Activated CD4-positive, alpha-beta T cell treated with anti-CD3 and anti-CD28 coated beads, Interleukin-2, amount 50 U/mL, for 24 hours (primary cell): ENCODE measurements at regions not wholly inside any gene's neighbourhood (a gene's known extent, or its start where the extent isn't known, plus 50 kb on each side); places are given as distances from the start of the nearest gene placed in this dataset.
A peak's percentile ranks its signal among the peaks of the same experiment; 100 is the strongest.

Experiments
- DNase-seq, 2 donors: peaks; one replicate each; pipeline ENCODE4 v3.0.0-alpha.2; 2020; ENCODE audit warnings: low read depth in 1 of 2, low spot score in 1 of 2

DNA sequence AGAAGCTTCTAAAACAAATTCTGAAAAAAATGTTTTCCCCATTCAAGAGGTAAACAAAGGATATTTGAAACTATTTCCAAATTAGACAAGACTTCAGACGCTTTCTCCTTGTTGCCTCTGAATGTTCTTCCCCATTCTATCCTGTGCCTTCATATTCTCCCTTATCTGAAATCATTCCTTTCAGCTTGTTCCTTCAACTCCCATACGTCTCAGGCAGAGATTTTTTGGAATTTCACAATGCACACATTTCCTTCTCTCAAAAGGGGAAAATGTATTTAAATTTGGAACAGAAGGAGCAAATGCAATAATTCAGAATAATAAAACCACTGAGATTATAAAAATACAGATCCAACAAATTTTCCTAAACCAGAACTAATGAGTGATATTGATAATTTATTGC lies 198.7 kb upstream of the IVNS1ABP start:
- DNase-seq, result no peak

DNA sequence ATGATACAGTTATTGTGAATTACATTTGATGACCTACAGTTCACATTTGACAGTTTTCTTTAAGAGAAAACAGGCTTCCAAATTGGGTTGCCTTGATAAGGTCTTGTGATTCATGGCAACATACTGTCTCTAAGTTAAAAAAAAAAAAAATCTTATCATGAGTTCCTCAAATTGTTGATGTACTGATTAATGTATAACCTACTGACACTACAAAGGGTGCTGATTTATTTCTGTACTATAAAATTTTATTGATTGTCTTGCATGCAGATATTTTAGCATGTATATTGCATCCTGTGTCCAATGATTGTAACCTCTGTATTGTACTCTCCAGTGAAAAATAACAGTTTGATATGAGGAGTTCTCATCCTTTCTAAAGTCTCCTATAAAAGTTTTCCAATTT lies 197.3 kb upstream of the IVNS1ABP start:
- no peak for DNase-seq

DNA sequence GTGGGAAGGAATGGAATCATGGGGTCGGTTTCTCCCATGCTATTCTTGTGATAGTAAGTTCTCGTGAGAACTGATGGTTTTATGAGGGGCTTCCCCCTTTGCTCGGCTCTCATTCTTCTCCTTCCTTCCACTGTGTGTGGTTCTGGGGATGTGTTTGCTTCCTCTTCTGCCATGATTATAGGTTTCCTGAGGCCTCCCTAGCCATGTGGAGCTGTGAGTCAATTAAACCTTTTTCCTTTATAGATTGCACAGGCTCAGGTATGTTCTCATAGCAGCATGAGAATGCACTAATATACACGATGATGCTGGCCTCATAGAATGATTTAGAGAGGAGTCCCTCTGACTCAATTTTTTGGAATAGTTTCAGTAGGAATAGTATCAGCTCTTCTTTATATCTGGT lies 195.4 kb upstream of the IVNS1ABP start:
- no peak for DNase-seq

DNA sequence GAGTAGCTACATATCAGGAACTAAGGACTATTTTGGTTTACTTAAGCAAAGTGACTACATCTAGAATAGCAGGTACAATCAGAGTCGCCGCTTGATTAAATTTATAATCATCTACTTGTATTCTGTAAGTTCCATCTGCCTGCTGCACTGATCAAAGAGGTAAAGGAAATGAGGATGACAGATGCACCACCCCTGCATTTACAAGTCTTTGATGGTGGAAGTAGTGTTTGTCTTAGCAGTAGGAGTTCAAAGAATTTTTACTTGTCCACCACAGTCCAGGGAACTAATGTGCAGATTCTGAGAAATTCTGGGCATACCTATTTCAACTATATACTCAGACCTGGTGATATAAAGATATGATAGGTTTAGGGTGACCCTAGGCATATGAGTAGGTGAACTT lies 184.1 kb upstream of the IVNS1ABP start:
- no peak for DNase-seq

DNA sequence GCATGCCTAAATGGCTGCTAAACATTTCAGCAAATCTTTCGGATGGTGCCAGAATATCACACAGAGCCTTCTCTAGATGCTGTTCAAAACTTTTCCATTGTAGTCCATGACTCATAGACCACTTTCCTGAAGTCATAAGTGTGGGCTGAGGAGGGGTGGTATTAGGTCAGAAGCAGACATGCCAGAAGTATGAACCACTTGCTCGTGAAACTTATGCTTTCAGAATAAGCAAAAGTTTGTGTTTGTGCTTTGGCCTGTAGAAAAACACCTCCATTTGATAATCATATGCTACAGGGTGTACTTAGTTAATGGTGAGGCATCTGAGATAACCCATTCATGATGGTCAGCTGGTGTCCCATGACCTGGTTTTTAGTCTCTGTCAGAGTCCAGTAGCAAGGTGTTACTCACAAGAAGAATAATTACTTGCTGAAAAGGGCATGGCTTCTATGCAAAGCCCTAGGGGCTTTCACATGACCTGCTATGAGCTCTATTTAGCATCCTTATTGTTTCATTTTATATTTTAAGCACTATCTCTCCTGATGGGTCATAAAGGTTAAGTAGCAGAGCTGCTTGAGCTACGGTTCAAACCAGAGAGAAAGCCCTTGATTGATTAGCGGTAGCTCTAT lies 183.1 kb upstream of the IVNS1ABP start:
- DNase-seq, result peak in 1 of 2 donors; percentile 7

DNA sequence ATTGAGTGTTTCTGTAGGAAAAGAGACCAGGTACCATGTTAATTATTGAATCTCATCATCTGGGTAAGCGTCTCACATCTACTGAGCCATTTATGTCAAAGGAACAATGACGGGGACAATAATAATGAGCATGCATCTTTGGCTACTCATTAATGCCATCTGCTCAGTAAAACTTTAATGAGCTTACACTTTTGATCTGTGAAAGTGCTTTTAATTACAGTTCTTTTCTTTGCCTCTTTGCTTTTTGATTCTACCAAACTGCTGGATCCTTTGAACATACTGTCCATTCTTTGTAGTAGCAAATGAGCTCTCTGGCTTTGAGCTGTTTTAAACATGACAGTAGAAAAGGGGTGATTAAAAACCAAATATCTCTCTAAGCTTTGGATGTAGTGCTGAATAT lies 181.2 kb upstream of the IVNS1ABP start:
- no peak for DNase-seq

DNA sequence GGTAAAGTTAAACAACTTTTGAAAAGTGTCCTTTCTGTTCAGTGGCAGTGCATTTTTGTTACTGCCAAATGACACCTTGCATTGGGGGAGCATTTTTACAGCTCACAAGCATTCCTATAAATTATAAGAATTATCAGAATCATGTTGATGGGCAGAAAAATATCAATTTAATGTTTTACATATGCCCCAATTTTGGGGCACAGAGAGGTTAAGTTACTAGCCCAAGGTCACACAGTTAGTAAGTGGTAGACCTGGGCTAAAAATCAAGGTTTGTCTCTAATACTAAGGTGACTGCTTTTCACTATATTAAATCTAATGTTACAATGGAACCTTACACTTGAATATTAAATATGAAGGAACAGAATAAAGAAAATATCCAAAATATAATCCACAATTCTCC lies 180.1 kb upstream of the IVNS1ABP start:
- no peak for DNase-seq

DNA sequence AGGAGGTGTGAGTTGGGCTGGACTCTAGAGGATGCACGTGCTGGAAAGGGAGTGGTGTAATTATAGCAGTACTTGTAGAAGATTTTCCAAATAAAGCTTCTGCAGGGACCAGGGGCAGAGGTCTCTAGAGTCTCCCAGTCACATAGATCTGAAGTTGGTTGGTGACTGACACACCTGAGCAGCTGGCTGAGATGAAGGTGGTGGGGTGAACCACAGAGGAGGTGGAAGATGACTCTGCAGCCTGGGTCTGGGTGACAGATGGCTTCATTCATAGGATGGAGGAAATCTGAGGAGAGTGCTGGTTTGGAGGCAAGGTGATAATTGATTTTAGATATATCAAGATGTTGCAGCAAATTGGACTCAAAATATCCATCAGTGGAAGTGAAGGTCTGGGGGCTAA lies 178.9 kb upstream of the IVNS1ABP start:
- DNase-seq, result no peak

DNA sequence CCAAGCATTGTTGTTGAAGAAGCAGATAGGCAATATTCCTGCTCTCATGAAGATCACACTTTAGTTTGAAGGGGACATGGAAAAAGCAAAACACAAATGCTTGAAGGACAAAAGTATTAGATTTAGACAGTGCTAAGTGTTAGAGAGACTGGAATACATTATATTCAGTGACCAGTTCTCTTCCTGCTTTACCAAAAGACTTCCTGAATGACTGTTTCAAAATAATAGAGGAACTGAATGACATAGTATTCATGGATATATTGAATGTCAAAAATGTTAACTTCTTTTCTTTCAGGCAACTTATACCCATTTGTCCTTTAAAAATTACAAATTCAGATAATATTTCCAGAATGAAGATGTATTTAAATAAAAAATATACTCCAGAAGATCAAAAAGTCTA lies 178.0 kb upstream of the IVNS1ABP start:
- DNase-seq, result no peak

DNA sequence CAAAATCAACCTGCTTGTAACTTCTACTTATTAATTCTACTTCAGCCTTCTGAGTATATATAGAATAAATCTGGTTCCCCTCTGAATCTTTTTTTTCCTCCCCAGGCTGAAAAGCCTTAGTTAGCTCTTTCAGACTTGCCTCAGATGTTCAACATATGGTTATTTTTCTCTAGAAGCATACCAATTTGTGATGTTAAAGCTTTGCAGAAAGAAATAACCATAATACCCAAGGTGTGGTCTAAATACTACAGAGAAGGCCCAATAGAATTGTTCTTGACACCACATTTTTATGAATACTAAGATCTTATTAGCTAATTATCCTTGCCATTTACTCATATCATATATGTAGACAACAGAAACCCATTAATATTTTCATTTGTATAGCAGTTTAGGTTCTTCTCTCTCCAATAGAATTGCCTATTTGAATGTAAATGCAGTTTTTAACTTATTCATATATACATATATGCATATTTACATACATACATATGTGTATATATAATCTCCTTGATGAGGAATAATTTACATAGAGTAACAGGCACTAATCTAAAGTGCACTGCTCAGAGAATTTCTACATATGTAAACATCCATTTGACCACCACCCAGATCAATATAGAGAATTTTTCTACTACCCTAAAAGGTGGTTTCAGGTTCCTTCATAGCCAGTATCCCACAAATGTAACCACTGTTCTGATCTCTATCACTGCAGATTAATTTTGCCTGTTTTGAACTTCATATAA lies 175.2 kb upstream of the IVNS1ABP start:
- DNase-seq, result no peak

DNA sequence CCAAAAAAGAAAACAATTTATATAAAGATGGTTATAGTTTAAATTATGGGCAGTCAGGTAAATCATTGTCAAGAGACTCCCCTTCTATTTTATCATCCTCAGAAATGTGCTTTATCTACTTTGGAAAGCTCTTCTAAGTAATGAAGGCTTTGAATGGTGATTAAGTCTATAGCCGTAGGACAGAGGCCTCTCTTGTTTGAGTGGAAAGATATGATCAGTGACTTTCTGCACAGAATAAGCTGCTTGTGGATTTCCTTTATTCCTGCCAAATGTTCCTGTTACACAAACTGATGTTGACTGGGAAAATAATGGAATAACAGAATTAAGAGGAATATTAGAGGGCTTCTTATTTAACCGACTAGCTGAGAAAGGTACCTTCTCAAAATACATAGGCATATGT lies 174.6 kb upstream of the IVNS1ABP start:
- no peak for DNase-seq

DNA sequence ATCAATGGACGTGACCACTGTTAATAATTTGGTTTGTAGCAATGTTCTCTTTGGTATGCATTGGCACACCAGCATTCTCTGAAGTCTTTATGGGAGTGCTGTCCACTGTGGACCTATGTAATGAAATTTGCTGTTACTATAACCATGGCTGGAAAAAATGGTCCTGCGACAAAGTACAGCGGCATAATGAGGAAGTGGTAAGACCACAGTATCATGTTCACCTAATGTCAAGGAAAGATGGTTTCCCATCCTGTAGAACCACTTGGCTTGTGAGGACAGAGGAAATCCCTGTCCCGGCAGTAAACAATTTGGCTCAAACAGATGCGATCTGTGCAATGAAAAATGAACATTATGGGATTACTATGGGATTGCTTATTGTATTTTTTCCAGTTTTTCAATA lies 173.9 kb upstream of the IVNS1ABP start:
- DNase-seq, result no peak

DNA sequence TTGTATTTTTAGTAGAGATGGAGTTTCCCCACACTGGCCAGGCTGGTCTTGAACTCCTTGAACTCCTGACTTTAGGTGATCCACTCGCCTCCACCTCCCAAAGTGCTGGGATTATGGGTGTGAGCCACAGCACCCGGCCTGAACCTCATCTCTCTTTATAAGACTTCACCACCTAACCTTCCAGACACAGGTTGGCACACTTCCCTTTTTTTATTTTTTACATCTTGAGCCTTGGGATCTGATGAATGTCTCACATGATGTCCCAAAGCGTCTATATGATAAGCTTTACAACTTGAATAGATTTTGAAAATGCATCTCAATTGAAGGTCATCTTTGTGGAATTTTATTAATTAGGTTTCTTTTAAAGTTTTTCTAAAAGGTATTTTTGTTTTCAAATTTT lies 172.4 kb upstream of the IVNS1ABP start:
- DNase-seq, result no peak

DNA sequence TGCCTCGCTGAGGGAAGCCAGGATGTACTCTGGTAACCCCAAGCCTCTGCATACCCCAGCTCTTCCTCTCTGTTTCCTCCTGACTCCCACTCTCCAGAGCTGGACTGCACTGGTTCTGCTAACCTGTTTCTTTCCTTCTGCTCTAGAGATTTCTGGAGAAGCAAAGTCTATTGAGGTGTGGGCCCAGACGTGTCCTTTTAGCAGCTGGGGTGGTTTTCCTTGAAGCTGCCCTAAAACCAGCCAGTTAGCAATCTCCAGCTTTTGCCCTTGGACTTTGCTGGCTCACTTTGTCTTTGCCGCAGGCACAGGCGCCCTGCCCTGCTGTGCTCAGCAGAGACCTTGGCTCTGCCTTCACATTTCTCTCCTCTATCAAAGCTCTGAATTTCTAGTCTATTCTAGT lies 171.8 kb upstream of the IVNS1ABP start:
- DNase-seq, result no peak

DNA sequence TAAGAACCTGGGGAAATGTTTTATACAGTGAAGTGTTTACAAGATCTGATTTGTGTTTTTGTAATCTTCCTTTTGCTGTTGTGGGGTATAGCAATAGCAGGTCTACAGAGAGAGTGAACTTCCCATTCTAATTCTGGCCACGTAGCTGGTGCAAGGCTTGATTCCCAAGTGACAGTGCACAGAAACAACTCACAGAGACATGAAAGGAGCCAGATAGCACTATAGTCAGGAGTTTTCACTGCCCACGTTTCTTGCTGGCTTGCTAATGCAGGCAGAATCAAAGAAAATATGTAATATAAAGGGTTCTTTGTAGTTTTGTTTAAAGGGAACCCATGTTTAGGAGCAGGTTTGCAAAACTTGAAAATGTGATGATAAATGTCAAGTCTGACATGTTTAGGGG lies 170.9 kb upstream of the IVNS1ABP start:
- no peak for DNase-seq

DNA sequence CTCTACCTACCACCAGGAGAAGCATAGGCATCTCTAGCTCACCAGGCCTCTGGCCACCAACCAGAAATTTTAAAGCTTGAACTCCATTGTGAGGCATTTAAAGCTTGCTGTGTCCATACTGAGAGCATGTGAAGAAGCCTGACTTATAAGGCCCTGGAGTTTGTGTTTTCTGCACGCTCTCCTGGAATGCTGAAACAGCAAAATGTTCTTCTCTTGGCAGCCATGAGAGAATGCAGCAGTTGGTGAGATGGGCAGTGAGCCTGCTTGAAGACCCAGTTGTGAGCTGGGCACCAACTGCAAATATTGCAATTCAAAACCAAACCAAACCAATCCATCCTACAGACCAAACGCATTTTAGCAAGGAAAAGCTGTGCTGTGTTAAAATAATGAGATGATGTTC lies 170.0 kb upstream of the IVNS1ABP start:
- no peak for DNase-seq

DNA sequence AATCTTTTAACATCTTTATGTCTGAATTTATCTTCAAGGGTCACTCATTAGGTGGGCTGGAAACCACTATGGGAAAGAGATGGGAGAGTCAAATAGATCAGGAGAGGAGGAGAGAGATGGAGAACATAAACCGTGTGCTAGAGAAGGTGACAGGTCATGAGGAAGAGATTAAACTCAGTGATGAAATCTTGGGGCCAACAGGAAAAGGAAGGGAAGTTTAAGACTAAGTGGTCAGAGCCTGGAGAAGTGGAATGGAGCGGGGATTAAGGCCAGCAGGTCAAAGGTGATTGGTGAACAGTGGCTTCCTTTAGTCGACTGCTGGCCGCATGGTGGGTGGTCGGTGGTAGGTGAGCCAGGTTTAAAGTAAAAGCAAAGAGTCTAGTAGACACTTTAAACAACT lies 169.3 kb upstream of the IVNS1ABP start:
- no peak for DNase-seq

DNA sequence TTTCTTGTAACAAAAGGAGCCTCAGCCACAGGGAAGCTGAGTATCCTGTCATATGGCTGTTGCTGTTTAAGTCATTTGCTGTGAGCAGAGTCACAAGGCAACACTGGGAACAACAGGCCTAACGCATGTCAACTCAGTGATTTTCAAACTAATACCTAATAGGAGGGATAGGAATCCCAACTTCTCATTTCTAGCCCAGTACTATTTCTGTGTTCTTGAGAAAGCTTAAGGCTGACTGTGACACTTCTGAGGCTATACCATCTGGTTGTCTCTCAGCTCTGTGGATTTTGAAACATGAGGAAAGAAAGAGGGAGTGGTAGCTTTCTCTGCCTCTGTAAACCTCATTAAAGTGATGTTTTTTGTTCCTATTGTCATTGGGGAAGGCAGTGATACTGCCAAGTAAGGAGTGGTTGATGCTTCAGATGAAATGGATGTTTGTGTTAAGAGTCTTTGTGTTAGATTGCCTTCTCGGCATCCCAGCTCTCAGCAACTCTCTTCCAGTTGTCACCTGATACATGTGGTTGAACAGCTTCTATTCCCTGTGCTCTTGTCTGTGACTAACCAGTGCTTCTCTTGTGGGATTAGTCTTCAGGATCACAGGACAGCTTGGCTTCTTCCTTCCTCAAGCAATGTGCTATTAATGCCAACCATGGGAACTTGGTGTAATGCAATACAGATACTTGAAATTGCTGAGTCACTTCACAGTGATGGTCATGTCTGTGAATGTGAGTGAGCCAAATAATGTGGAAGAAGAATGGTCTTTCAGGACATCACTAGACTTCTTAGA lies 166.8 kb upstream of the IVNS1ABP start:
- no peak for DNase-seq

DNA sequence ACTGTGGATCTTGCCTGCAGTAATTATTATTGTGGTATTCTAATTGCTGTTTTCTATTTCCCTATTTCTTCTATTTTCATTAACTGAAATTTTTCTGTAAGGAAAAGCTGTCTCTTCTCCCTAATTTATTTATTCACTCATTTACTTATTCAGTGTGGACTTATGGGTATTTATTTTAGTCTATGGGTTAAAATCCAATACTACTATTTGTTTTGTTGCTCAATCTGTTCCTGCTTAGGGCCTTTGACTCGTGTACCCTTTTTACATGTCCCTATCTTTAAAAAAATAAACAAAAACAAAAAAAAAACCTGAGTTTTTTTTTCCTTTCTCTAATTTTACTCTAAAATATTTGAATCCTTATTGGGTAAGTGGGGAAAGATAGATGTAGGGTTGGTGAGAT lies 166.2 kb upstream of the IVNS1ABP start:
- DNase-seq, result no peak

DNA sequence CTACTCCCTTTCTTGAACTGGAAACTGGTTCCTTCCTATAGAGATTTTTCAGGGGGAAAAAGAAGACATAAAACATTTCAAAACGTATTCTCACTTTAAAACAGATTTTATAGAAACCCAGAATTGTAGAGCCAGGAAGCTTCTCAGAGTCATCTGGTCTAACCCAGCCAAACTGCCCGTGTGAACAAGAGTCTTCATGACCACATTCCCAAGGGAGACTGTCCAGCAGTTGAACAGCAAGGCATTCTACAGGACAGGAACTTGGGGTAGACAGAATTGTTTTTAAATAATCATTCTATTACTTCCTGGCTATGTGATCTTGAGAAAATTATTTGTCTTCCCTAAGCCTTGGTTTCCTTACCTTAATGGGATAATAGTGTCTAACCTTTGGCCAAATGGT lies 163.5 kb upstream of the IVNS1ABP start:
- DNase-seq, result no peak

DNA sequence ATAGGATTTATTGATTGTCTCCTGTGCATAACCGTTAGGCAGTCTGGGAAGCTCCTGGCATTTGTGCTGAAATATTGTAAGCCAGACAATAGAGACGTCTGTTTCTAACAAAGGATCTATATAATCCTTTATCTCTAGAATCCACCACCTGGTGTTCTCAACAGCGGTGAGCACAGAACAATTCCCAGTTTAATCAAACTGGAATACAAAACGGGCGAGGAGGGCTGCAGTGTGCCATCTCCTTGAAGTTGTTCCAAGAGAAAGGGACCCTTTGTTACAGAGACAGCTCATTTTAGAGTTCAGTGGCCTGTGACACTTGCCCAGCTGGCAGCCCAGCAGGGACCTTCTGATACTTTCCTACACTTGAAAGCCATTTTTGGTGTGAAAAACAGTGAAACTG lies 162.8 kb upstream of the IVNS1ABP start:
- DNase-seq, result no peak

DNA sequence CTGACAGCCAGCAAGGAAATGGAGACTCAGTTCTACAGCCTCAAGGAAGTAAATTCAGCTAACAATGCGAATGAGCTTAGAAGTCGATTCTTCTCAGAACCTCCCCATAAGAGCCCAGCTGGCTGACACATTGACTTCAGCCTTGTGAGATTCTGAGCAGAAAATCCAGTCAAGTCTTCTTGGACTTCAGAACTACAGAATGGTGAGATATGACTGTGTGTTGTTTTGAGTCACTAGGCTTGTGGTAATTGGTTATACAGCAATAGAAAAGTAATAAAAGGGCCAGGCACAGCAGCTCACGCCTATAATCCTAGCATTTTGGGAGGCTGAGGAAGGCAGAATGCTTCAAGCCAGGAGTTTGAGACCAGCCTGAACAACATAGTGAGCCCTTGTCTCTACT lies 161.8 kb upstream of the IVNS1ABP start:
- no peak for DNase-seq
